Esophagus muscularis mucosa (tissue), 3 donors: ENCODE measurements at regions not wholly inside any gene's neighbourhood (a gene's known extent, or its start where the extent isn't known, plus 50 kb on each side); places are given as distances from the start of the nearest gene placed in this dataset.

Experiments
- CTCF ChIP-seq, 3 experiments: fragments of 200-600 bp in 2 of 3; fragments of 450-650 bp in 1 of 3; sonication (generic) in 2 of 3; IDR thresholded peaks; one replicate each; pipeline ENCODE4 v1.5.1; 2017 to 2019; ENCODE audit warnings: antibody characterized with exemption in 3 of 3, mild to moderate bottlenecking in 2 of 3, moderate library complexity in 1 of 3
- POLR2A ChIP-seq: fragments of 450-650 bp; IDR thresholded peaks from one replicate; pipeline ENCODE4 v1.6.1; 2017; ENCODE audit warnings: antibody characterized with exemption, moderate library complexity, mild to moderate bottlenecking, low read depth

DNA sequence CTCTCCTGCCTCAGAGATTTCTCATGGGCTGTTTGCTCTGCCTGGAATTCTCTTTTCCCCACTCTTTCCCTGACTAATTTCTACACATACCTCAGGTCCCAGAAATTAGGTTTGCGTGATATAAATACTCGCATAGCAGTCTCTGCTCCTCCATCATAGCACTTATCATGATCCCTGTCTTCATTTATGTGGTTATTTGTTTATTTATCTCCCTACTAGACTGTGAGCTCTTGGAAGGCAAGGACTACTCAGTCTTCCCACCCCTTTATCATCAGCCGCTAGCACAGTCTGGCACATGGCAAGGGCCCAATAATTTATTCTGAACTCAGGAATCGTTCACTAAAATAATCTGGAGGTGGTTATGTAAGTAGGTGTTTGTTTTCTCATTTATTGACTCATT, 79.3 kb downstream of the ADCYAP1 start:
- no peak for TF ChIP-seq CTCF (IDR thresholded peaks at IDR 0.05)
- no peak for TF ChIP-seq POLR2A
